Gastrocnemius medialis (tissue), 4 donors: ENCODE measurements at regions not wholly inside any gene's neighbourhood (a gene's known extent, or its start where the extent isn't known, plus 50 kb on each side); places are given as distances from the start of the nearest gene placed in this dataset.
"Not testable (repeated sequence)": the region's sequence is repeated elsewhere in the genome, so short reads cannot be mapped to it uniquely, and the experiment has no call there.

ENCODE experiments used
- ATAC-seq, 2 donors: fragments of 150-250 bp; one replicate each; pipeline ENCODE4 v1.9.1; 2016
- DNase-seq, 2 donors: peaks; one replicate each; pipeline ENCODE4 v3.0.0-alpha.2; 2019
- H3K27ac ChIP-seq, 4 donors: fragments of 200-600 bp; sonication (generic); 1 replicate in 1 of 4; 2 replicates in 3 of 4; pipeline ENCODE4 v1.5.1; 2016 to 2018; ENCODE audit warnings: mild to moderate bottlenecking in 2 of 4, moderate library complexity in 1 of 4
- H3K27me3 ChIP-seq, 3 donors: fragments of 200-600 bp; sonication (generic) in 2 of 3; 1 replicate in 1 of 3; 2 replicates in 2 of 3; pipeline versions ENCODE4 v1.5.1 to v1.6.0; 2016 to 2019; ENCODE audit warnings: mild to moderate bottlenecking in 1 of 3, moderate library complexity in 1 of 3
- H3K36me3 ChIP-seq, 2 donors: fragments of 200-600 bp; sonication (generic) in 1 of 2; one replicate each; pipeline ENCODE4 v1.5.1; 2017 to 2018
- H3K4me1 ChIP-seq, 2 donors: fragments of 200-600 bp; sonication (generic) in 1 of 2; one replicate each; pipeline ENCODE4 v1.5.1; 2016 to 2017; ENCODE audit warnings: mild to moderate bottlenecking in 2 of 2
- H3K4me3 ChIP-seq, 4 donors: fragments of 200-600 bp; sonication (generic) in 3 of 4; 1 replicate in 1 of 4; 2 replicates in 3 of 4; pipeline ENCODE4 v1.5.1; 2016 to 2019; ENCODE audit warnings: mild to moderate bottlenecking in 2 of 4
- H3K9me3 ChIP-seq, 3 donors: fragments of 200-600 bp; sonication (generic) in 2 of 3; 1 replicate in 1 of 3; 2 replicates in 2 of 3; pipeline ENCODE4 v1.5.1; 2016 to 2019
- CTCF ChIP-seq, 5 experiments: fragments of 450-650 bp in 3 of 5; fragments of 200-600 bp in 2 of 5; sonication (generic) in 2 of 5; IDR thresholded peaks in 4 of 5; conservative IDR thresholded peaks in 1 of 5; 1 replicate in 4 of 5; 2 replicates in 1 of 5; pipeline ENCODE4 v1.5.1; 2016 to 2019; ENCODE audit warnings: antibody characterized with exemption in 5 of 5, mild to moderate bottlenecking in 3 of 5, moderate library complexity in 3 of 5
- POLR2A ChIP-seq, 2 donors: fragments of 450-650 bp; IDR thresholded peaks; one replicate each; pipeline ENCODE4 v1.6.1; 2017; ENCODE audit warnings: antibody characterized with exemption in 2 of 2, mild to moderate bottlenecking in 2 of 2, moderate library complexity in 2 of 2
- in situ Hi-C, 4 donors: fragments of 200-750 bp; cut with MboI; loops; one replicate each; pipeline versions ENCODE4 v1.15.0 to v1.8.0; 2017; ENCODE audit warnings: low sequenced_read_pairs in 4 of 4
- intact Hi-C: fragments of 100-400 bp; cut with DNase I; formaldehyde crosslinking; loops from one replicate; pipeline ENCODE4 v1.15.1; 2023; ENCODE audit warnings: low total_unique reads

GRCh38 chr15:24139622-24140021 lies 452.5 kb upstream of the NDN start:
- H3K9me3 ChIP-seq, H3K27ac ChIP-seq, H3K27me3 ChIP-seq, H3K4me1 ChIP-seq, ATAC-seq, in situ Hi-C loops, DNase-seq, intact Hi-C loops, H3K4me3 ChIP-seq, H3K36me3 ChIP-seq: not testable (repeated sequence)

- H3K9me3 ChIP-seq, H3K36me3 ChIP-seq, H3K27ac ChIP-seq, H3K4me3 ChIP-seq, ATAC-seq, intact Hi-C loops, H3K4me1 ChIP-seq, in situ Hi-C loops, DNase-seq, H3K27me3 ChIP-seq: not testable (repeated sequence)
Measured at GRCh38 chr15:24145070-24145469, 458.0 kb upstream of the NDN start.

- no peak for ATAC-seq
- Histone ChIP-seq H3K9me3 (no peaks in the 10 kb centered on the region), H3K4me1 (no peaks in the 10 kb centered on the region), H3K4me3 (no peak overlapping the region), H3K27ac (no peak overlapping the region), H3K36me3 (no peaks in the 10 kb centered on the region), H3K27me3 (no peaks in the 10 kb centered on the region)
- in situ Hi-C loops: no loop called here
- intact Hi-C loops: no loop called here
- DNase-seq: no peak
- TF ChIP-seq POLR2A (IDR thresholded peaks at IDR 0.05) (no peak), CTCF (IDR thresholded peaks at IDR 0.05 in 4 of 5, conservative IDR thresholded peaks at IDR 0.05 in 1 of 5) (no peak)
Measured at GRCh38 chr15:24146251-24146650, 459.1 kb upstream of the NDN start.

GRCh38 chr15:24150542-24150941 lies 463.4 kb upstream of the NDN start:
- intact Hi-C loops: no loop called here
- Histone ChIP-seq H3K4me1 (no peaks in the 10 kb centered on the region), H3K4me3 (no peak overlapping the region), H3K9me3 (no peaks in the 10 kb centered on the region), H3K27me3 (no peaks in the 10 kb centered on the region), H3K36me3 (no peaks in the 10 kb centered on the region), H3K27ac (no peak overlapping the region)
- in situ Hi-C loops: no loop called here
- TF ChIP-seq CTCF (IDR thresholded peaks at IDR 0.05 in 4 of 5, conservative IDR thresholded peaks at IDR 0.05 in 1 of 5) (no peak), POLR2A (IDR thresholded peaks at IDR 0.05) (no peak)
- no peak for ATAC-seq
- DNase-seq: no peak

- H3K4me3 ChIP-seq, ATAC-seq, intact Hi-C loops, H3K27ac ChIP-seq, H3K9me3 ChIP-seq, in situ Hi-C loops, H3K4me1 ChIP-seq, H3K36me3 ChIP-seq, H3K27me3 ChIP-seq, DNase-seq: not testable (repeated sequence)
Measured at GRCh38 chr15:24158306-24158705, 471.2 kb upstream of the NDN start.

- in situ Hi-C loops, ATAC-seq, H3K27ac ChIP-seq, H3K27me3 ChIP-seq, H3K9me3 ChIP-seq, H3K4me1 ChIP-seq, H3K36me3 ChIP-seq, DNase-seq, intact Hi-C loops, H3K4me3 ChIP-seq: not testable (repeated sequence)
Measured at GRCh38 chr15:24165512-24165911, 478.4 kb upstream of the NDN start.

GRCh38 chr15:24202297-24202696 lies 473.3 kb upstream of the NPAP1 start:
- H3K4me1 ChIP-seq, H3K27ac ChIP-seq, H3K27me3 ChIP-seq, ATAC-seq, intact Hi-C loops, H3K36me3 ChIP-seq, H3K4me3 ChIP-seq, in situ Hi-C loops, DNase-seq, H3K9me3 ChIP-seq: not testable (repeated sequence)

GRCh38 chr15:24211742-24212476 lies 463.7 kb upstream of the NPAP1 start:
- ATAC-seq, in situ Hi-C loops: not testable (repeated sequence)

More at GRCh38 chr15:24211742-24212476, 463.7 kb upstream of the NPAP1 start:
- H3K4me3 ChIP-seq, intact Hi-C loops, DNase-seq, H3K36me3 ChIP-seq, H3K27me3 ChIP-seq, H3K4me1 ChIP-seq, H3K9me3 ChIP-seq, H3K27ac ChIP-seq: not testable (repeated sequence)
